Neural progenitor cell (in vitro differentiated cells): ENCODE measurements at regions not wholly inside any gene's neighbourhood (a gene's known extent, or its start where the extent isn't known, plus 50 kb on each side); places are given as distances from the start of the nearest gene placed in this dataset.

Source experiments
- CTCF ChIP-seq: fragments of 200-600 bp; sonication (generic); IDR thresholded peaks from 2 replicates; pipeline ENCODE4 v1.5.1; 2017; ENCODE audit warnings: antibody characterized with exemption, mild to moderate bottlenecking
- EZH2 ChIP-seq: fragments of 200-600 bp; sonication (generic); IDR thresholded peaks from 2 replicates; pipeline ENCODE4 v1.6.1; 2017; ENCODE audit warnings: antibody characterized with exemption, mild to moderate bottlenecking, moderate library complexity
- EZH2phosphoT487 ChIP-seq: fragments of 200-600 bp; sonication (generic); IDR thresholded peaks from 2 replicates; pipeline ENCODE4 v1.6.1; 2017; ENCODE audit warnings: antibody characterized with exemption

- TF ChIP-seq CTCF: no peak
- no peak for TF ChIP-seq EZH2
- no peak for TF ChIP-seq EZH2phosphoT487
These were observed 73.5 kb upstream of the VCAM1 start for GRCh38 chr1:100646001-100646400.
